HepG2 (cell line): ENCODE measurements at regions not wholly inside any gene's neighbourhood (a gene's known extent, or its start where the extent isn't known, plus 50 kb on each side); places are given as distances from the start of the nearest gene placed in this dataset.

Experiments used
- ATAC-seq: fragments of 200-7000 bp; cut with Tn5 transposase; 3 replicates; pipeline ENCODE4 v1.9.1; 2020; ENCODE audit warnings: mild to moderate bottlenecking, moderate library complexity
- BruUV-seq: library from RNA; stranded (reverse); fragments of 400-500 nt; replicated peaks from 2 replicates; lab custom pipeline; 2021; lab: Mats Ljungman, UMichigan
- CTCF ChIA-PET: fragments of 300-600 bp; formaldehyde crosslinking; extraction: SDS; loops from one replicate; lab custom pipeline; 2021; ENCODE audit warnings: low total read pairs, inconsistent platforms, low intra/inter-chr PET ratio; lab: Yijun Ruan, JAX
- POLR2A ChIA-PET: fragments of 350-600 bp; sonication (Branson Sonifier 250); formaldehyde crosslinking; loops from one replicate; lab custom pipeline; 2020; ENCODE audit warnings: antibody characterized with exemption, inconsistent platforms; lab: Yijun Ruan, JAX
- DNase-seq: peaks from one replicate; pipeline ENCODE4 v3.0.0-alpha.2; 2015; ENCODE audit warnings: low spot score
- FAIRE-seq: peaks from 3 replicates; lab custom pipeline; 2011; peaks lifted over from hg19 to GRCh38; lab: Jason Lieb, UNC
- H2AFZ ChIP-seq: one replicate; pipeline ENCODE4 v1.6.1; 2011; ENCODE audit warnings: low read length, inconsistent platforms
- H3K27ac ChIP-seq: fragments of 300-600 bp; 3 replicates; pipeline ENCODE4 v1.8.0; 2011; ENCODE audit warnings: mixed run types, mild to moderate bottlenecking, mixed read lengths, low read length, inconsistent platforms; ENCODE audit not compliant: insufficient read depth; ENCODE audit errors: extremely low read length
- H3K27me3 ChIP-seq, 2 experiments: fragments of 200-600 bp in 1 of 2; 2 replicates in 1 of 2; 3 replicates in 1 of 2; pipeline versions ENCODE4 v1.6.0 to v1.8.0; 2011; ENCODE audit warnings: low read length in 2 of 2, mild to moderate bottlenecking in 2 of 2, moderate library complexity in 2 of 2, inconsistent platforms in 1 of 2; ENCODE audit not compliant: insufficient read depth in 2 of 2, control insufficient read depth in 1 of 2
- H3K36me3 ChIP-seq, 2 experiments: fragments of 200-600 bp in 1 of 2; replicated peaks in 1 of 2; 2 replicates in 1 of 2; 3 replicates in 1 of 2; pipeline versions ENCODE4 v1.5.1 to v1.8.0; 2011; ENCODE audit warnings: low read length in 2 of 2, inconsistent platforms in 1 of 2; ENCODE audit not compliant: insufficient read depth in 2 of 2, control insufficient read depth in 1 of 2
- H3K4me1 ChIP-seq: 2 replicates; pipeline ENCODE4 v1.5.1; 2012; ENCODE audit warnings: low read length, inconsistent platforms; ENCODE audit not compliant: insufficient read depth
- H3K4me2 ChIP-seq: 2 replicates; pipeline ENCODE4 v1.6.0; 2011; ENCODE audit warnings: low read depth, low read length, inconsistent platforms
- H3K4me3 ChIP-seq, 3 experiments: fragments of 200-600 bp in 1 of 3; sonication (generic), shearing (Covaris generic) in 1 of 3; replicated peaks in 1 of 3; 2 replicates each; pipeline ENCODE4 v1.5.1; 2011 to 2016; ENCODE audit warnings: low read length in 3 of 3, inconsistent platforms in 2 of 3, low read depth in 2 of 3, mild to moderate bottlenecking in 2 of 3, control low read depth in 1 of 3, mixed read lengths in 1 of 3; ENCODE audit not compliant: insufficient read depth in 1 of 3
- H3K79me2 ChIP-seq: one replicate; pipeline ENCODE4 v1.6.1; 2011; ENCODE audit warnings: low read length, inconsistent platforms; ENCODE audit not compliant: insufficient read depth
- H3K9ac ChIP-seq: 2 replicates; pipeline ENCODE4 v1.6.0; 2011; ENCODE audit warnings: mild to moderate bottlenecking, low read depth, low read length, inconsistent platforms; ENCODE audit not compliant: insufficient read depth
- H3K9me3 ChIP-seq: 2 replicates; pipeline ENCODE4 v1.5.1; 2012; ENCODE audit warnings: mild to moderate bottlenecking, low read length
- H4K20me1 ChIP-seq: 2 replicates; pipeline ENCODE4 v1.6.0; 2011; ENCODE audit warnings: inconsistent platforms, mild to moderate bottlenecking, low read length, moderate library complexity; ENCODE audit not compliant: insufficient read depth
- ARNT ChIP-seq: fragments of 450-650 bp; IDR thresholded peaks from 2 replicates; pipeline ENCODE4 v1.6.1; 2017
- BRD4 ChIP-seq: sonication (generic); formaldehyde crosslinking; IDR thresholded peaks from 2 replicates; pipeline ENCODE4 v1.4.0; 2020; ENCODE audit warnings: missing genetic modification reagents
- GPBP1L1 ChIP-seq: sonication (generic); formaldehyde crosslinking; IDR thresholded peaks from 2 replicates; pipeline ENCODE4 v1.5.0; 2020; ENCODE audit warnings: mild to moderate bottlenecking, missing genetic modification reagents
- NCOA1 ChIP-seq: sonication (generic); formaldehyde crosslinking; IDR thresholded peaks from 2 replicates; pipeline ENCODE4 v1.9.0; 2021; ENCODE audit warnings: missing genetic modification reagents
- SMYD3 ChIP-seq: sonication (generic); formaldehyde crosslinking; IDR thresholded peaks from 2 replicates; pipeline ENCODE4 v1.8.1; 2023; ENCODE audit warnings: mild to moderate bottlenecking, missing genetic modification reagents
- THAP11 ChIP-seq: IDR thresholded peaks from 2 replicates; pipeline ENCODE4 v1.6.1; 2016; ENCODE audit warnings: missing biosample characterization, missing genetic modification reagents
- YEATS2 ChIP-seq: sonication (generic); formaldehyde crosslinking; IDR thresholded peaks from 2 replicates; pipeline ENCODE4 v1.4.0; 2020; ENCODE audit warnings: missing genetic modification reagents, borderline replicate concordance
- ZNF34 ChIP-seq: sonication (generic); formaldehyde crosslinking; IDR thresholded peaks from 2 replicates; pipeline ENCODE4 v1.4.0; 2020; ENCODE audit warnings: mild to moderate bottlenecking, missing genetic modification reagents, borderline replicate concordance
- ZNF350 ChIP-seq: sonication (generic); formaldehyde crosslinking; IDR thresholded peaks from 2 replicates; pipeline ENCODE4 v1.4.0; 2020; ENCODE audit warnings: mild to moderate bottlenecking, low read depth, missing genetic modification reagents, borderline replicate concordance
- ZNF761 ChIP-seq: sonication (generic); formaldehyde crosslinking; conservative IDR thresholded peaks from 2 replicates; pipeline ENCODE4 v1.4.0; 2020; ENCODE audit warnings: mild to moderate bottlenecking, missing genetic modification reagents
- WGBS: methylation state at CpG from one replicate; pipeline ENCODE4 v1.1.6; 2017; ENCODE audit warnings: low lambda C conversion rate; 5-methylcytosine and 5-hydroxymethylcytosine counted together
- in situ Hi-C: cut with HindIII; loops from 2 replicates; pipeline ENCODE4 v1.10.0; 2017; ENCODE audit warnings: low pct_unique_long_range_greater_than_20kb; ENCODE audit not compliant: extremely low pct_ligation_motif_present
- intact Hi-C: fragments of 100-400 bp; cut with micrococcal nuclease; formaldehyde crosslinking; loops from one replicate; pipeline ENCODE4 v1.10.0; 2022; ENCODE audit not compliant: unreplicated experiment
- TF ChIP-seq, protein P1 (sequence below): sonication (generic); formaldehyde crosslinking; IDR thresholded peaks from 2 replicates; pipeline ENCODE4 v1.4.0; 2020; ENCODE audit warnings: missing genetic modification reagents
- TF ChIP-seq, protein P2 (sequence below): sonication (generic); formaldehyde crosslinking; IDR thresholded peaks from 2 replicates; pipeline ENCODE4 v1.4.0; 2020; ENCODE audit warnings: mild to moderate bottlenecking, missing genetic modification reagents, borderline replicate concordance

DNA sequence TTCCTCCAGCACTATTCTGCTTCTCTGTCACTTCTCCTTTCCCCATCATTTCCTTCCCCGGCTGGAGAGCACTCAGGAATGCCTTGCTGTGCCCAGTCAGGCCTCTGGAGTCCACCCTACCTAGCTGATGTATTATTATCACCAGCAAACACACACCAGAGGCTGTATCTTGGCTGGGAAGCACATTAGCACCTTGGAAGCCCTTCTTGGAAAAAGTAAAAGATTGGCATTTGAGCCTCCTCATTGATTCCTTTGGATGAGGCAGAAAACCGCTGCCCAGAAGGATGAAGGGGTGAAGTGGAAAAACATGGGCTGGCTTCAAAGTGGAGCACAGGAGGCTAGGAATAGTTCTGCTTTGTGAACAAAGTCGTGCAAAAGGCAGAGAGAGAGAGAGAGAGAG, 244.3 kb downstream of the RPLP1 start:
- Histone ChIP-seq H3K27me3 (peaks cover 3 to 53% of the 10 kb centered on the region in 2 experiments; a peak in 4 of 5 replicates), H4K20me1 (no peaks in the 10 kb centered on the region), H3K36me3 (no peaks in the 10 kb centered on the region), H3K9me3 (no peaks in the 10 kb centered on the region), H3K9ac (no peak overlapping the region), H3K4me1 (no peaks in the 10 kb centered on the region), H3K4me2 (no peak overlapping the region), H2AFZ (no peak overlapping the region), H3K4me3 (no peak overlapping the region), H3K79me2 (no peaks in the 10 kb centered on the region), H3K27ac (no peak overlapping the region)
- in situ Hi-C loops: no loop called here
- DNase-seq (no peak), ATAC-seq (no peak), FAIRE-seq (no peak)
- ChIA-PET POLR2A (no interaction called here), CTCF (no interaction called here)
- 0% methylated on average over 3 of the region's 3 CpGs for WGBS
- BruUV-seq: no TSS peak
- TF ChIP-seq ZNF761 (CRISPR knock-in tag) (no peak), ZNF350 (CRISPR knock-in tag) (no peak), ZNF34 (CRISPR knock-in tag) (no peak), SMYD3 (CRISPR knock-in tag) (no peak)
- intact Hi-C loops: no loop called here

DNA sequence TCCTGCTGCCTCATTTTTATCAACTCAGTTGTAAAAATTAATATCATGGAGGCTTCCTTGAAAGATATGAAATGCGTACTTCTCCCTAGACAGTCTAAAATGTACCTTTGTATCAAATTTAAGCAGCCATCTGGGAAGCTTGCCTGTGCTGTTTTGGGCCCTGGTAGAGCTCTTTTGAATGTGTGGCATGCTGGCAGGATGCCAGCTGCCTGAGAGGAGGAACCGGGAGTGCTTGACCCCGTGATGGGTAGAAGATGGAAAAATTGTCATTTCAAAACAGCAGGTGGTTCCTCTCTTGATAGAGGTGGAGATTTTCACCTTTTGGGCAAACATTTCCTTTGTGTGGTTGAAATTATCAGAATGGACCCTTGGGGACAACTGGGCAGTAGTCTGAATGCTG, 245.3 kb downstream of the RPLP1 start:
- 4% methylated on average over 3 of the region's 3 CpGs for WGBS
- Histone ChIP-seq H4K20me1 (no peaks in the 10 kb centered on the region), H3K4me1 (no peaks in the 10 kb centered on the region), H3K4me3 (no peak overlapping the region), H2AFZ (no peak overlapping the region), H3K4me2 (no peak overlapping the region), H3K27me3 (peaks cover 3 to 51% of the 10 kb centered on the region in 2 experiments; a peak in 4 of 5 replicates), H3K9ac (no peak overlapping the region), H3K9me3 (no peaks in the 10 kb centered on the region), H3K27ac (no peak overlapping the region), H3K79me2 (no peaks in the 10 kb centered on the region), H3K36me3 (no peaks in the 10 kb centered on the region)
- in situ Hi-C loops: no loop called here
- no TSS peak for BruUV-seq
- DNase-seq (no peak), FAIRE-seq (no peak), ATAC-seq (no peak)
- CTCF ChIA-PET: no interaction called here
- POLR2A ChIA-PET: no interaction called here
- intact Hi-C loops: no loop called here
- no peak for TF ChIP-seq ARNT
- no peak for TF ChIP-seq THAP11 (CRISPR knock-in tag)
- TF ChIP-seq GPBP1L1 (CRISPR knock-in tag): no peak
- no peak for TF ChIP-seq NCOA1
- TF ChIP-seq, protein P1, sequence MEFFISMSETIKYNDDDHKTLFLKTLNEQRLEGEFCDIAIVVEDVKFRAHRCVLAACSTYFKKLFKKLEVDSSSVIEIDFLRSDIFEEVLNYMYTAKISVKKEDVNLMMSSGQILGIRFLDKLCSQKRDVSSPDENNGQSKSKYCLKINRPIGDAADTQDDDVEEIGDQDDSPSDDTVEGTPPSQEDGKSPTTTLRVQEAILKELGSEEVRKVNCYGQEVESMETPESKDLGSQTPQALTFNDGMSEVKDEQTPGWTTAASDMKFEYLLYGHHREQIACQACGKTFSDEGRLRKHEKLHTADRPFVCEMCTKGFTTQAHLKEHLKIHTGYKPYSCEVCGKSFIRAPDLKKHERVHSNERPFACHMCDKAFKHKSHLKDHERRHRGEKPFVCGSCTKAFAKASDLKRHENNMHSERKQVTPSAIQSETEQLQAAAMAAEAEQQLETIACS: no peak
- TF ChIP-seq, protein P2, sequence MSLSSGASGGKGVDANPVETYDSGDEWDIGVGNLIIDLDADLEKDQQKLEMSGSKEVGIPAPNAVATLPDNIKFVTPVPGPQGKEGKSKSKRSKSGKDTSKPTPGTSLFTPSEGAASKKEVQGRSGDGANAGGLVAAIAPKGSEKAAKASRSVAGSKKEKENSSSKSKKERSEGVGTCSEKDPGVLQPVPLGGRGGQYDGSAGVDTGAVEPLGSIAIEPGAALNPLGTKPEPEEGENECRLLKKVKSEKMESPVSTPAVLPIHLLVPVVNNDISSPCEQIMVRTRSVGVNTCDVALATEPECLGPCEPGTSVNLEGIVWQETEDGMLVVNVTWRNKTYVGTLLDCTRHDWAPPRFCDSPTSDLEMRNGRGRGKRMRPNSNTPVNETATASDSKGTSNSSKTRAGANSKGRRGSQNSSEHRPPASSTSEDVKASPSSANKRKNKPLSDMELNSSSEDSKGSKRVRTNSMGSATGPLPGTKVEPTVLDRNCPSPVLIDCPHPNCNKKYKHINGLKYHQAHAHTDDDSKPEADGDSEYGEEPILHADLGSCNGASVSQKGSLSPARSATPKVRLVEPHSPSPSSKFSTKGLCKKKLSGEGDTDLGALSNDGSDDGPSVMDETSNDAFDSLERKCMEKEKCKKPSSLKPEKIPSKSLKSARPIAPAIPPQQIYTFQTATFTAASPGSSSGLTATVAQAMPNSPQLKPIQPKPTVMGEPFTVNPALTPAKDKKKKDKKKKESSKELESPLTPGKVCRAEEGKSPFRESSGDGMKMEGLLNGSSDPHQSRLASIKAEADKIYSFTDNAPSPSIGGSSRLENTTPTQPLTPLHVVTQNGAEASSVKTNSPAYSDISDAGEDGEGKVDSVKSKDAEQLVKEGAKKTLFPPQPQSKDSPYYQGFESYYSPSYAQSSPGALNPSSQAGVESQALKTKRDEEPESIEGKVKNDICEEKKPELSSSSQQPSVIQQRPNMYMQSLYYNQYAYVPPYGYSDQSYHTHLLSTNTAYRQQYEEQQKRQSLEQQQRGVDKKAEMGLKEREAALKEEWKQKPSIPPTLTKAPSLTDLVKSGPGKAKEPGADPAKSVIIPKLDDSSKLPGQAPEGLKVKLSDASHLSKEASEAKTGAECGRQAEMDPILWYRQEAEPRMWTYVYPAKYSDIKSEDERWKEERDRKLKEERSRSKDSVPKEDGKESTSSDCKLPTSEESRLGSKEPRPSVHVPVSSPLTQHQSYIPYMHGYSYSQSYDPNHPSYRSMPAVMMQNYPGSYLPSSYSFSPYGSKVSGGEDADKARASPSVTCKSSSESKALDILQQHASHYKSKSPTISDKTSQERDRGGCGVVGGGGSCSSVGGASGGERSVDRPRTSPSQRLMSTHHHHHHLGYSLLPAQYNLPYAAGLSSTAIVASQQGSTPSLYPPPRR (CRISPR knock-in tag): no peak
- no peak for TF ChIP-seq BRD4 (CRISPR knock-in tag)
- no peak for TF ChIP-seq YEATS2 (CRISPR knock-in tag)
